ENCODE measurements at regions not wholly inside any gene's neighbourhood (a gene's known extent, or its start where the extent isn't known, plus 50 kb on each side); places are given as distances from the start of the nearest gene placed in this dataset.

GRCh38 chr3:168858327-168858726, 762.6 kb upstream of the GOLIM4 start:
- Histone ChIP-seq H3K27ac (ENCODE audit: low read depth, low read length) (no peak overlapping the region), H3K9me3 (ENCODE audit: control insufficient read depth in 1 of 2, insufficient read depth in 1 of 2, low read depth in 1 of 2, low read length in 2 of 2) (no peaks in the 10 kb centered on the region), H3K9ac (ENCODE audit: low read length) (no peak overlapping the region), H3K9me2 (ENCODE audit: insufficient read depth) (no peaks in the 10 kb centered on the region), H4K20me1 (ENCODE audit: insufficient read depth) (no peaks in the 10 kb centered on the region), H3K4me1 (ENCODE audit: control insufficient read depth in 1 of 2, insufficient read depth in 2 of 2, low read length in 2 of 2) (no peaks in the 10 kb centered on the region), H3K36me3 (ENCODE audit: control insufficient read depth in 1 of 2, insufficient read depth in 2 of 2, low read length in 2 of 2) (no peaks in the 10 kb centered on the region), H3K4me2 (ENCODE audit: low read length) (no peak overlapping the region), H2AFZ (ENCODE audit: low read depth, low read length, poor library complexity, severe bottlenecking) (no peak overlapping the region), H3K4me3 (replicated peaks in 1 of 2; ENCODE audit: low read depth in 1 of 2, low read length in 2 of 2) (no peak overlapping the region), H3K79me2 (ENCODE audit: insufficient read depth, low read length) (no peaks in the 10 kb centered on the region), H3K27me3 (ENCODE audit: insufficient read depth, low read length) (no peaks in the 10 kb centered on the region)
- no TSS peak for BruUV-seq (replicated peaks)
- ChIA-PET RAD21 (ENCODE audit: low non-redundant PET in 1 of 2, low total read pairs in 2 of 2, uncharacterized antibody in 2 of 2, unreplicated experiment in 2 of 2) (no interaction called here), CTCF (no interaction called here), POLR2A (no interaction called here)
- intact Hi-C loops (cut with micrococcal nuclease) = no loop called here
- ATAC-seq (no peak), DNase-seq (ENCODE audit: low read depth, low spot score) (no peak)
- TF ChIP-seq CBX3 (IDR thresholded peaks at IDR 0.05; ENCODE audit: low read depth) (no peak), POLR2A (IDR thresholded peaks at IDR 0.05; ENCODE audit: borderline replicate concordance, extremely low read depth, insufficient read depth, insufficient read length) (no peak), TCF7L2 (IDR thresholded peaks at IDR 0.05; ENCODE audit: borderline replicate concordance, extremely low read depth, insufficient read depth, insufficient read length) (no peak), SRF (IDR thresholded peaks at IDR 0.05; ENCODE audit: low read depth) (no peak)

DNA sequence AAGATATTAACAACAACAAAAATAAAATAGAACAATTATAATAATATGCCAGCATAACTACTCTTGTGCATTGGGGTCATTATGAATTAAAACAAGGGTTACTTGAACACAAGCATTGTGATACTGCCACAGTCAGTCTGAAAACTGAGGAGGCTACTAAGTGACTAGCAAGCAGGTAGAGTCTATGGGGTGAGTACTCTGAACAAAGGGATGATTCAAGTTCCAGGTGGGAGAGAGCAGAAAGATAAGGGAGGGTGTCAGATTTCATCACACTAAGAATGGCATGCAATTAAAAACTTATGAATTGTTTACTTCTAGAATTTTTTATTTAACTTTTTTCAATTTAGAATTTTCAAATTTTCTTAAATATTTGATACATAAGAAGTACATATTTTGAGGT, 754.4 kb upstream of the GOLIM4 start:
- H3K9me3 ChIP-seq (ENCODE audit: control insufficient read depth in 1 of 2, insufficient read depth in 1 of 2, low read depth in 1 of 2, low read length in 2 of 2) = no peaks in the 10 kb centered on the region
- ChIA-PET CTCF (no interaction called here), RAD21 (ENCODE audit: low non-redundant PET in 1 of 2, low total read pairs in 2 of 2, uncharacterized antibody in 2 of 2, unreplicated experiment in 2 of 2) (no interaction called here), POLR2A (no interaction called here)
- DNase-seq (ENCODE audit: low read depth, low spot score) (no peak), ATAC-seq (no peak)
- BruUV-seq (replicated peaks) = no TSS peak
- intact Hi-C loops (cut with micrococcal nuclease) = no loop called here
- no peaks in the 10 kb centered on the region for H3K4me1 ChIP-seq (ENCODE audit: control insufficient read depth in 1 of 2, insufficient read depth in 2 of 2, low read length in 2 of 2)
- H3K27me3 ChIP-seq (ENCODE audit: insufficient read depth, low read length) = peaks cover 13% of the 10 kb centered on the region
- no peaks in the 10 kb centered on the region for H3K79me2 ChIP-seq (ENCODE audit: insufficient read depth, low read length)
- no peak overlapping the region for H2AFZ ChIP-seq (ENCODE audit: low read depth, low read length, poor library complexity, severe bottlenecking)
- no peak overlapping the region for H3K4me3 ChIP-seq (replicated peaks in 1 of 2; ENCODE audit: low read depth in 1 of 2, low read length in 2 of 2)
- no peaks in the 10 kb centered on the region for H3K36me3 ChIP-seq (ENCODE audit: control insufficient read depth in 1 of 2, insufficient read depth in 2 of 2, low read length in 2 of 2)
- H3K27ac ChIP-seq (ENCODE audit: low read depth, low read length) = no peak overlapping the region
- H3K9me2 ChIP-seq (ENCODE audit: insufficient read depth) = no peaks in the 10 kb centered on the region
- H3K4me2 ChIP-seq (ENCODE audit: low read length) = no peak overlapping the region
- TF ChIP-seq SRF (IDR thresholded peaks at IDR 0.05; ENCODE audit: low read depth) (no peak), TCF7L2 (IDR thresholded peaks at IDR 0.05; ENCODE audit: borderline replicate concordance, extremely low read depth, insufficient read depth, insufficient read length) (no peak), SP1 (IDR thresholded peaks at IDR 0.05; ENCODE audit: low read depth) (no peak), FOSL1 (IDR thresholded peaks at IDR 0.05; ENCODE audit: low read depth) (no peak), ELF1 (IDR thresholded peaks at IDR 0.05; ENCODE audit: borderline replicate concordance, low read depth) (no peak), ZNF274 (IDR thresholded peaks at IDR 0.05; ENCODE audit: low read depth, low read length) (no peak), ZFX (IDR thresholded peaks at IDR 0.05) (no peak), JUND (IDR thresholded peaks at IDR 0.05) (no peak), MAX (IDR thresholded peaks at IDR 0.05) (no peak)
- TF ChIP-seq, protein P1, sequence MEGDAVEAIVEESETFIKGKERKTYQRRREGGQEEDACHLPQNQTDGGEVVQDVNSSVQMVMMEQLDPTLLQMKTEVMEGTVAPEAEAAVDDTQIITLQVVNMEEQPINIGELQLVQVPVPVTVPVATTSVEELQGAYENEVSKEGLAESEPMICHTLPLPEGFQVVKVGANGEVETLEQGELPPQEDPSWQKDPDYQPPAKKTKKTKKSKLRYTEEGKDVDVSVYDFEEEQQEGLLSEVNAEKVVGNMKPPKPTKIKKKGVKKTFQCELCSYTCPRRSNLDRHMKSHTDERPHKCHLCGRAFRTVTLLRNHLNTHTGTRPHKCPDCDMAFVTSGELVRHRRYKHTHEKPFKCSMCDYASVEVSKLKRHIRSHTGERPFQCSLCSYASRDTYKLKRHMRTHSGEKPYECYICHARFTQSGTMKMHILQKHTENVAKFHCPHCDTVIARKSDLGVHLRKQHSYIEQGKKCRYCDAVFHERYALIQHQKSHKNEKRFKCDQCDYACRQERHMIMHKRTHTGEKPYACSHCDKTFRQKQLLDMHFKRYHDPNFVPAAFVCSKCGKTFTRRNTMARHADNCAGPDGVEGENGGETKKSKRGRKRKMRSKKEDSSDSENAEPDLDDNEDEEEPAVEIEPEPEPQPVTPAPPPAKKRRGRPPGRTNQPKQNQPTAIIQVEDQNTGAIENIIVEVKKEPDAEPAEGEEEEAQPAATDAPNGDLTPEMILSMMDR (IDR thresholded peaks at IDR 0.05 in 2 of 3, conservative IDR thresholded peaks at IDR 0.05 in 1 of 3; ENCODE audit: borderline replicate concordance in 1 of 3, insufficient read depth in 1 of 3, low read depth in 2 of 3, low read length in 2 of 3) = no peak
- H3K9ac ChIP-seq (ENCODE audit: low read length) = no peak overlapping the region
- no peaks in the 10 kb centered on the region for H4K20me1 ChIP-seq (ENCODE audit: insufficient read depth)
